Activated T-cell treated with anti-CD3 and anti-CD28 coated beads for 48 hours (primary cell): ENCODE measurements at regions not wholly inside any gene's neighbourhood (a gene's known extent, or its start where the extent isn't known, plus 50 kb on each side); places are given as distances from the start of the nearest gene placed in this dataset.
"Not testable (repeated sequence)": the region's sequence is repeated elsewhere in the genome, so short reads cannot be mapped to it uniquely, and the experiment has no call there.

Experiments used
- DNase-seq: peaks from one replicate; pipeline ENCODE4 v3.0.0-alpha.2; 2020; ENCODE audit warnings: low read depth

- no peak for DNase-seq
Measured at GRCh38 chr4:160492181-160492580, 1389.3 kb downstream of the RAPGEF2 start.

GRCh38 chr4:160493206-160493605 lies 1390.3 kb downstream of the RAPGEF2 start:
- no peak for DNase-seq

- no peak for DNase-seq
Measured at GRCh38 chr4:160495356-160495755, 1392.5 kb downstream of the RAPGEF2 start.

GRCh38 chr4:160498211-160498610 lies 1395.3 kb downstream of the RAPGEF2 start:
- DNase-seq, result no peak

- DNase-seq, result no peak
Measured at GRCh38 chr4:160505724-160506123, 1402.8 kb downstream of the RAPGEF2 start.

GRCh38 chr4:160510928-160511327 lies 1408.0 kb downstream of the RAPGEF2 start:
- DNase-seq, result no peak

GRCh38 chr4:160514126-160514525 lies 1411.2 kb downstream of the RAPGEF2 start:
- no peak for DNase-seq

- DNase-seq, result no peak
Measured at GRCh38 chr4:160523231-160523630, 1420.4 kb downstream of the RAPGEF2 start.

GRCh38 chr4:160537681-160538080 lies 1434.8 kb downstream of the RAPGEF2 start:
- no peak for DNase-seq

GRCh38 chr4:160546201-160546600 lies 1443.3 kb downstream of the RAPGEF2 start:
- no peak for DNase-seq

GRCh38 chr4:160549951-160550519 lies 1447.2 kb downstream of the RAPGEF2 start:
- not testable (repeated sequence) for DNase-seq

- DNase-seq, result no peak
Measured at GRCh38 chr4:160562661-160563060, 1459.8 kb downstream of the RAPGEF2 start.

GRCh38 chr4:160563552-160564282 lies 1460.8 kb downstream of the RAPGEF2 start:
- no peak for DNase-seq

GRCh38 chr4:160567634-160568033 lies 1464.8 kb downstream of the RAPGEF2 start:
- DNase-seq, result no peak

- no peak for DNase-seq
Measured at GRCh38 chr4:160570271-160570670, 1467.4 kb downstream of the RAPGEF2 start.

- DNase-seq, result not testable (repeated sequence)
Measured at GRCh38 chr4:160574272-160574671, 1471.4 kb downstream of the RAPGEF2 start.

- no peak for DNase-seq
Measured at GRCh38 chr4:160580581-160580980, 1477.7 kb downstream of the RAPGEF2 start.

- no peak for DNase-seq
Measured at GRCh38 chr4:160592258-160592657, 1489.4 kb downstream of the RAPGEF2 start.

- DNase-seq, result no peak
Measured at GRCh38 chr4:160595646-160596045, 1492.8 kb downstream of the RAPGEF2 start.

- no peak for DNase-seq
Measured at GRCh38 chr4:160604541-160604940, 1501.7 kb downstream of the RAPGEF2 start.

GRCh38 chr4:160611181-160611580 lies 1508.3 kb downstream of the RAPGEF2 start:
- no peak for DNase-seq

GRCh38 chr4:160631044-160631443 lies 1528.2 kb downstream of the RAPGEF2 start:
- no peak for DNase-seq

- no peak for DNase-seq
Measured at GRCh38 chr4:160652790-160653189, 1511.0 kb downstream of the FSTL5 start.

- DNase-seq, result no peak
Measured at GRCh38 chr4:160675550-160675949, 1488.2 kb downstream of the FSTL5 start.
